ENCODE measurements at regions not wholly inside any gene's neighbourhood (a gene's known extent, or its start where the extent isn't known, plus 50 kb on each side); places are given as distances from the start of the nearest gene placed in this dataset.

GRCh38 chr3:181886676-181887075 is 175.0 kb downstream of the SOX2 start:
- TF ChIP-seq CTCF (IDR thresholded peaks at IDR 0.05), result no peak
- TF ChIP-seq POLR2A (IDR thresholded peaks at IDR 0.05), result no peak

Measured in body of pancreas (tissue), 4 donors.